Suprapubic skin (tissue), 4 donors: ENCODE measurements at regions not wholly inside any gene's neighbourhood (a gene's known extent, or its start where the extent isn't known, plus 50 kb on each side); places are given as distances from the start of the nearest gene placed in this dataset.

ENCODE experiments used
- DNase-seq, 2 donors: peaks; one replicate each; pipeline ENCODE4 v3.0.0-alpha.2; 2019; ENCODE audit warnings: low spot score in 2 of 2
- H3K27ac ChIP-seq: fragments of 200-600 bp; sonication (generic); one replicate; pipeline ENCODE4 v1.5.1; 2019
- H3K27me3 ChIP-seq: fragments of 200-600 bp; sonication (generic); one replicate; pipeline ENCODE4 v1.5.1; 2019
- H3K36me3 ChIP-seq: fragments of 200-600 bp; sonication (generic); one replicate; pipeline ENCODE4 v1.5.1; 2019
- H3K4me1 ChIP-seq: fragments of 200-600 bp; sonication (generic); one replicate; pipeline ENCODE4 v1.5.1; 2019
- H3K4me3 ChIP-seq: fragments of 200-600 bp; sonication (generic); one replicate; pipeline ENCODE4 v1.5.1; 2019; ENCODE audit warnings: mild to moderate bottlenecking
- H3K9me3 ChIP-seq: fragments of 200-600 bp; sonication (generic); one replicate; pipeline ENCODE4 v1.5.1; 2019
- CTCF ChIP-seq, 2 donors: fragments of 200-600 bp in 1 of 2; fragments of 450-650 bp in 1 of 2; sonication (generic) in 1 of 2; IDR thresholded peaks; one replicate each; pipeline ENCODE4 v1.5.1; 2016 to 2019; ENCODE audit warnings: antibody characterized with exemption in 2 of 2, mild to moderate bottlenecking in 1 of 2, moderate library complexity in 1 of 2
- EP300 ChIP-seq: sonication (generic); formaldehyde crosslinking; IDR thresholded peaks from one replicate; pipeline ENCODE4 v1.6.1; 2017; ENCODE audit warnings: antibody characterized with exemption
- POLR2A ChIP-seq, 2 donors: fragments of 450-650 bp; IDR thresholded peaks; one replicate each; pipeline ENCODE4 v1.6.1; 2017; ENCODE audit warnings: antibody characterized with exemption in 2 of 2, mild to moderate bottlenecking in 2 of 2, moderate library complexity in 2 of 2
- POLR2AphosphoS5 ChIP-seq, 3 donors: sonication (generic); formaldehyde crosslinking; IDR thresholded peaks; one replicate each; pipeline ENCODE4 v1.6.1; 2017; ENCODE audit warnings: antibody characterized with exemption in 3 of 3
- WGBS: methylation state at CpG from one replicate; pipeline ENCODE4 v1.1.5; 2018; 5-methylcytosine and 5-hydroxymethylcytosine counted together

GRCh38 chr13:104297075-104297474 lies 1230.9 kb upstream of the SLC10A2 start:
- Histone ChIP-seq H3K27me3 (no peaks in the 10 kb centered on the region), H3K36me3 (no peaks in the 10 kb centered on the region), H3K4me1 (no peaks in the 10 kb centered on the region), H3K4me3 (no peak overlapping the region), H3K27ac (no peak overlapping the region), H3K9me3 (no peaks in the 10 kb centered on the region)
- 73% methylated on average over 2 of the region's 2 CpGs for WGBS
- no peak for DNase-seq
- TF ChIP-seq CTCF (IDR thresholded peaks at IDR 0.05): no peak
- no peak for TF ChIP-seq POLR2AphosphoS5 (IDR thresholded peaks at IDR 0.05)
- TF ChIP-seq EP300: no peak
- TF ChIP-seq POLR2A (IDR thresholded peaks at IDR 0.05): no peak

- no peak for DNase-seq
- no peaks in the 10 kb centered on the region for H3K9me3 ChIP-seq
- H3K4me1 ChIP-seq: no peaks in the 10 kb centered on the region
- no peaks in the 10 kb centered on the region for H3K36me3 ChIP-seq
- H3K27me3 ChIP-seq: no peaks in the 10 kb centered on the region
- H3K27ac ChIP-seq: no peak overlapping the region
- no peak overlapping the region for H3K4me3 ChIP-seq
- TF ChIP-seq EP300 (no peak), CTCF (IDR thresholded peaks at IDR 0.05) (no peak), POLR2A (IDR thresholded peaks at IDR 0.05) (no peak), POLR2AphosphoS5 (IDR thresholded peaks at IDR 0.05) (no peak)
- 80% methylated on average over 1 of the region's 1 CpG for WGBS
Measured at GRCh38 chr13:104296286-104296685, 1230.1 kb upstream of the SLC10A2 start.

GRCh38 chr13:104295537-104295936 lies 1229.3 kb upstream of the SLC10A2 start:
- H3K36me3 ChIP-seq: no peaks in the 10 kb centered on the region
- no peaks in the 10 kb centered on the region for H3K9me3 ChIP-seq
- no peaks in the 10 kb centered on the region for H3K4me1 ChIP-seq
- WGBS: 82% methylated on average over 5 of the region's 5 CpGs
- no peak overlapping the region for H3K27ac ChIP-seq
- no peak for DNase-seq
- H3K27me3 ChIP-seq: no peaks in the 10 kb centered on the region
- no peak overlapping the region for H3K4me3 ChIP-seq
- TF ChIP-seq POLR2AphosphoS5 (IDR thresholded peaks at IDR 0.05) (no peak), CTCF (IDR thresholded peaks at IDR 0.05) (no peak), POLR2A (IDR thresholded peaks at IDR 0.05) (no peak), EP300 (no peak)

- 80% methylated on average over 3 of the region's 3 CpGs for WGBS
- no peak for TF ChIP-seq POLR2AphosphoS5 (IDR thresholded peaks at IDR 0.05)
- no peak for TF ChIP-seq POLR2A (IDR thresholded peaks at IDR 0.05)
- TF ChIP-seq EP300: no peak
- no peak for TF ChIP-seq CTCF (IDR thresholded peaks at IDR 0.05)
- Histone ChIP-seq H3K4me1 (no peaks in the 10 kb centered on the region), H3K36me3 (no peaks in the 10 kb centered on the region), H3K4me3 (no peak overlapping the region), H3K9me3 (no peaks in the 10 kb centered on the region), H3K27me3 (no peaks in the 10 kb centered on the region), H3K27ac (no peak overlapping the region)
- DNase-seq: no peak
Measured at GRCh38 chr13:104289400-104289799, 1223.2 kb upstream of the SLC10A2 start.

GRCh38 chr13:104288496-104288895 lies 1222.3 kb upstream of the SLC10A2 start:
- WGBS: 91% methylated on average over 5 of the region's 5 CpGs
- Histone ChIP-seq H3K4me3 (no peak overlapping the region), H3K9me3 (no peaks in the 10 kb centered on the region), H3K27me3 (no peaks in the 10 kb centered on the region), H3K36me3 (no peaks in the 10 kb centered on the region), H3K4me1 (no peaks in the 10 kb centered on the region), H3K27ac (no peak overlapping the region)
- no peak for DNase-seq
- TF ChIP-seq POLR2AphosphoS5 (IDR thresholded peaks at IDR 0.05) (no peak), EP300 (no peak), POLR2A (IDR thresholded peaks at IDR 0.05) (no peak), CTCF (IDR thresholded peaks at IDR 0.05) (no peak)
